Natural killer cell treated with Interleukin-12 subunit alpha and Interleukin-12 subunit beta and Interleukin-15 and Interleukin-18, amount 100 ng/mL, for 72 hours (primary cell): ENCODE measurements at regions not wholly inside any gene's neighbourhood (a gene's known extent, or its start where the extent isn't known, plus 50 kb on each side); places are given as distances from the start of the nearest gene placed in this dataset.

Source experiments
- ATAC-seq, 2 donors: fragments of 150-1000 bp; cut with Tn5 transposase in 1 of 2; sonication (Bioruptor Pico), chemical (Tn5 transposase) in 1 of 2; 2 replicates each; pipeline ENCODE4 v1.10.0; 2021
- DNase-seq: peaks from one replicate; pipeline ENCODE4 v3.0.0; 2022; ENCODE audit warnings: low spot score
- H3K27ac Mint-ChIP-seq, 2 donors: 1 replicate in 1 of 2; 2 replicates in 1 of 2; pipeline ENCODE4 v1.8.0; 2022; ENCODE audit warnings: mixed read lengths in 2 of 2, mild to moderate bottlenecking in 1 of 2, moderate library complexity in 1 of 2
- H3K27me3 Mint-ChIP-seq, 2 donors: 1 replicate in 1 of 2; 2 replicates in 1 of 2; pipeline ENCODE4 v1.8.0; 2022; ENCODE audit warnings: mixed read lengths in 2 of 2
- H3K36me3 Mint-ChIP-seq: one replicate; pipeline ENCODE4 v1.8.0; 2022; ENCODE audit warnings: mixed read lengths
- H3K4me1 Mint-ChIP-seq, 2 donors: 1 replicate in 1 of 2; 2 replicates in 1 of 2; pipeline ENCODE4 v1.8.0; 2022; ENCODE audit warnings: low read depth in 2 of 2, mixed read lengths in 2 of 2, mild to moderate bottlenecking in 1 of 2
- H3K4me3 Mint-ChIP-seq: one replicate; pipeline ENCODE4 v1.8.0; 2022; ENCODE audit warnings: mixed read lengths
- H3K9me3 Mint-ChIP-seq: 2 replicates; pipeline ENCODE4 v1.8.0; 2022; ENCODE audit warnings: mixed read lengths

- Mint-ChIP-seq H3K4me3 (no peak overlapping the region), H3K27me3 (no peaks in the 10 kb centered on the region), H3K4me1 (no peaks in the 10 kb centered on the region), H3K36me3 (peaks cover 4% of the 10 kb centered on the region), H3K9me3 (peaks cover 7% of the 10 kb centered on the region), H3K27ac (no peak overlapping the region)
- no peak for DNase-seq
- ATAC-seq, result no peak
Measured at GRCh38 chr18:64330931-64331330, 182.0 kb upstream of the LINC00305 start.

GRCh38 chr18:64330161-64330560 is 181.3 kb upstream of the LINC00305 start:
- no peaks in the 10 kb centered on the region for H3K4me1 Mint-ChIP-seq
- no peak overlapping the region for H3K27ac Mint-ChIP-seq
- H3K36me3 Mint-ChIP-seq, result peaks cover 4% of the 10 kb centered on the region
- ATAC-seq, result no peak
- DNase-seq, result no peak
- H3K9me3 Mint-ChIP-seq, result peaks cover 7% of the 10 kb centered on the region
- no peak overlapping the region for H3K4me3 Mint-ChIP-seq
- H3K27me3 Mint-ChIP-seq, result no peaks in the 10 kb centered on the region

GRCh38 chr18:64322189-64322588 is 173.3 kb upstream of the LINC00305 start:
- Mint-ChIP-seq H3K4me1 (no peaks in the 10 kb centered on the region), H3K27ac (no peak overlapping the region), H3K9me3 (peaks cover 14% of the 10 kb centered on the region), H3K36me3 (no peaks in the 10 kb centered on the region), H3K4me3 (no peak overlapping the region), H3K27me3 (no peaks in the 10 kb centered on the region)
- ATAC-seq (no peak), DNase-seq (no peak)

GRCh38 chr18:64318547-64318946 is 169.7 kb upstream of the LINC00305 start:
- no peaks in the 10 kb centered on the region for H3K27me3 Mint-ChIP-seq
- no peaks in the 10 kb centered on the region for H3K36me3 Mint-ChIP-seq
- peaks cover 12% of the 10 kb centered on the region for H3K9me3 Mint-ChIP-seq
- no peak overlapping the region for H3K4me3 Mint-ChIP-seq
- ATAC-seq (no peak), DNase-seq (no peak)
- H3K4me1 Mint-ChIP-seq, result no peaks in the 10 kb centered on the region
- no peak overlapping the region for H3K27ac Mint-ChIP-seq

- no peaks in the 10 kb centered on the region for H3K27me3 Mint-ChIP-seq
- no peak for DNase-seq
- no peaks in the 10 kb centered on the region for H3K36me3 Mint-ChIP-seq
- H3K4me1 Mint-ChIP-seq, result no peaks in the 10 kb centered on the region
- ATAC-seq, result no peak
- H3K4me3 Mint-ChIP-seq, result no peak overlapping the region
- no peak overlapping the region for H3K27ac Mint-ChIP-seq
- peaks cover 3% of the 10 kb centered on the region for H3K9me3 Mint-ChIP-seq
Measured at GRCh38 chr18:64311859-64312258, 163.0 kb upstream of the LINC00305 start.

GRCh38 chr18:64295839-64296238 is 147.0 kb upstream of the LINC00305 start:
- no peaks in the 10 kb centered on the region for H3K36me3 Mint-ChIP-seq
- no peak for ATAC-seq

GRCh38 chr18:64294967-64295366 is 146.1 kb upstream of the LINC00305 start:
- DNase-seq (no peak), ATAC-seq (no peak)
- Mint-ChIP-seq H3K4me1 (no peaks in the 10 kb centered on the region), H3K9me3 (peaks cover 3% of the 10 kb centered on the region), H3K27me3 (no peaks in the 10 kb centered on the region), H3K36me3 (no peaks in the 10 kb centered on the region), H3K27ac (no peak overlapping the region), H3K4me3 (no peak overlapping the region)

More at GRCh38 chr18:64295839-64296238, 147.0 kb upstream of the LINC00305 start:
- no peaks in the 10 kb centered on the region for H3K4me1 Mint-ChIP-seq
- H3K9me3 Mint-ChIP-seq, result peaks cover 3% of the 10 kb centered on the region
- no peaks in the 10 kb centered on the region for H3K27me3 Mint-ChIP-seq
- H3K27ac Mint-ChIP-seq, result no peak overlapping the region
- DNase-seq, result no peak
- no peak overlapping the region for H3K4me3 Mint-ChIP-seq

GRCh38 chr18:64288432-64288831 is 139.5 kb upstream of the LINC00305 start:
- Mint-ChIP-seq H3K27me3 (no peaks in the 10 kb centered on the region), H3K9me3 (peaks cover 3% of the 10 kb centered on the region)

GRCh38 chr18:64287926-64288325 is 139.0 kb upstream of the LINC00305 start:
- Mint-ChIP-seq H3K27ac (no peak overlapping the region), H3K36me3 (no peaks in the 10 kb centered on the region), H3K4me3 (no peak overlapping the region), H3K9me3 (peaks cover 7% of the 10 kb centered on the region), H3K4me1 (no peaks in the 10 kb centered on the region), H3K27me3 (no peaks in the 10 kb centered on the region)
- DNase-seq (no peak), ATAC-seq (no peak)

More at GRCh38 chr18:64288432-64288831, 139.5 kb upstream of the LINC00305 start:
- H3K4me1 Mint-ChIP-seq, result no peaks in the 10 kb centered on the region
- H3K36me3 Mint-ChIP-seq, result no peaks in the 10 kb centered on the region
- ATAC-seq, result no peak
- no peak overlapping the region for H3K27ac Mint-ChIP-seq
- no peak overlapping the region for H3K4me3 Mint-ChIP-seq
- DNase-seq, result no peak

GRCh38 chr18:64283059-64283458 is 134.2 kb upstream of the LINC00305 start:
- DNase-seq (no peak), ATAC-seq (no peak)
- Mint-ChIP-seq H3K9me3 (peaks cover 7% of the 10 kb centered on the region), H3K27ac (no peak overlapping the region), H3K36me3 (peaks cover 5% of the 10 kb centered on the region), H3K27me3 (no peaks in the 10 kb centered on the region), H3K4me1 (no peaks in the 10 kb centered on the region), H3K4me3 (no peak overlapping the region)

GRCh38 chr18:64278026-64278425 is 129.1 kb upstream of the LINC00305 start:
- Mint-ChIP-seq H3K4me3 (no peak overlapping the region), H3K27ac (no peak overlapping the region), H3K4me1 (no peaks in the 10 kb centered on the region), H3K36me3 (peaks cover 5% of the 10 kb centered on the region), H3K27me3 (no peaks in the 10 kb centered on the region), H3K9me3 (peaks cover 14% of the 10 kb centered on the region)
- no peak for DNase-seq
- ATAC-seq, result no peak

GRCh38 chr18:64276311-64277090 is 127.6 kb upstream of the LINC00305 start:
- Mint-ChIP-seq H3K4me1 (no peaks in the 10 kb centered on the region), H3K4me3 (no peak overlapping the region), H3K9me3 (peaks cover 16% of the 10 kb centered on the region), H3K27me3 (no peaks in the 10 kb centered on the region), H3K36me3 (peaks cover 5% of the 10 kb centered on the region), H3K27ac (no peak overlapping the region)
- ATAC-seq (no peak), DNase-seq (no peak)

GRCh38 chr18:64275593-64276300 is 126.9 kb upstream of the LINC00305 start:
- peaks cover 17% of the 10 kb centered on the region for H3K9me3 Mint-ChIP-seq

GRCh38 chr18:64273724-64274123 is 124.8 kb upstream of the LINC00305 start:
- no peak for DNase-seq
- peaks cover 25% of the 10 kb centered on the region for H3K9me3 Mint-ChIP-seq
- no peaks in the 10 kb centered on the region for H3K4me1 Mint-ChIP-seq
- ATAC-seq, result no peak
- H3K4me3 Mint-ChIP-seq, result no peak overlapping the region
- no peaks in the 10 kb centered on the region for H3K36me3 Mint-ChIP-seq
- H3K27me3 Mint-ChIP-seq, result no peaks in the 10 kb centered on the region
- no peak overlapping the region for H3K27ac Mint-ChIP-seq

More at GRCh38 chr18:64275593-64276300, 126.9 kb upstream of the LINC00305 start:
- Mint-ChIP-seq H3K27me3 (no peaks in the 10 kb centered on the region), H3K4me1 (no peaks in the 10 kb centered on the region), H3K4me3 (no peak overlapping the region), H3K27ac (no peak overlapping the region), H3K36me3 (peaks cover 3% of the 10 kb centered on the region)
- ATAC-seq (no peak), DNase-seq (no peak)
